IPS DF 4.7 (cell line): ENCODE measurements at regions not wholly inside any gene's neighbourhood (a gene's known extent, or its start where the extent isn't known, plus 50 kb on each side); places are given as distances from the start of the nearest gene placed in this dataset.

Experiments
- DNase-seq: peaks from one replicate; pipeline ENCODE4 v3.0.0-alpha.2; 2013; ENCODE audit warnings: low spot score; ENCODE audit errors: extremely low read depth

GRCh38 chrX:96621811-96622210 lies 62.8 kb upstream of the DIAPH2 start:
- DNase-seq: no peak
